ENCODE measurements at regions not wholly inside any gene's neighbourhood (a gene's known extent, or its start where the extent isn't known, plus 50 kb on each side); places are given as distances from the start of the nearest gene placed in this dataset.

DNA sequence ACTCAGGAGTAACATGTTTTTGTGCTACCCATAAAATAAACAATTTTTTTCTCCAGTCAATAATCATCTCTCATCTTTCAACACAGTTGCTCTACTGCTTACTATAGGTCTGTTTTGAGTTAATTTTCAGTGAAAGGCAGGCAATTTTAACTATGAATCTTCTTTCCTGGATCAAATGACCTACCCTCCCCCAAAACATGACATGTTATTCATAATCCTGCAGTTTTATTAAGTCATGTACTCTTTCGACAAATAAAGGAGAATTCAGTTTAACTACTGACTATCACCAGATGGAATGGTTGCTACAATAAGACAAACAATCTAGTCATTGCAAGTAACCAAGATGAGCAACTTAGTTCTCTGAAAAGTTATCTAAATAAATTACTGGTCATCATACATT lies 106.0 kb upstream of the FAR2 start:
- DNase-seq, result no peak
- H3K4me3 ChIP-seq (ENCODE audit: low read length), result no peak overlapping the region
- H3K4me1 ChIP-seq (ENCODE audit: control insufficient read depth, insufficient read depth, low read length), result peaks cover 2% of the 10 kb centered on the region
- H3K36me3 ChIP-seq (ENCODE audit: control insufficient read depth, insufficient read depth, low read length), result no peaks in the 10 kb centered on the region
- WGBS (ENCODE audit: insufficient coverage), result no CpG with 5 or more reads among the region's 1 CpG
- H3K27ac ChIP-seq (ENCODE audit: low read length), result no peak overlapping the region
- no peaks in the 10 kb centered on the region for H3K9me3 ChIP-seq (replicated peaks; ENCODE audit: control insufficient read depth, low read depth, low read length)
- no peaks in the 10 kb centered on the region for H3K27me3 ChIP-seq (ENCODE audit: control insufficient read depth, insufficient read depth, low read length)

- Histone ChIP-seq H3K27ac (ENCODE audit: low read length) (no peak overlapping the region), H3K36me3 (ENCODE audit: control insufficient read depth, insufficient read depth, low read length) (no peaks in the 10 kb centered on the region)
- 100% methylated on average over 2 of the region's 2 CpGs for WGBS (ENCODE audit: insufficient coverage)
These were observed 104.3 kb upstream of the FAR2 start for GRCh38 chr12:29044799-29045198.

GRCh38 chr12:29048787-29049186 lies 100.3 kb upstream of the FAR2 start:
- H3K4me1 ChIP-seq (ENCODE audit: control insufficient read depth, insufficient read depth, low read length), result no peaks in the 10 kb centered on the region
- no CpG with 5 or more reads among the region's 4 CpGs for WGBS (ENCODE audit: insufficient coverage)
- no peaks in the 10 kb centered on the region for H3K27me3 ChIP-seq (ENCODE audit: control insufficient read depth, insufficient read depth, low read length)
- DNase-seq, result no peak
- no peak overlapping the region for H3K27ac ChIP-seq (ENCODE audit: low read length)
- H3K36me3 ChIP-seq (ENCODE audit: control insufficient read depth, insufficient read depth, low read length), result no peaks in the 10 kb centered on the region
- H3K9me3 ChIP-seq (replicated peaks; ENCODE audit: control insufficient read depth, low read depth, low read length), result no peaks in the 10 kb centered on the region
- H3K4me3 ChIP-seq (ENCODE audit: low read length), result no peak overlapping the region

More at GRCh38 chr12:29044799-29045198, 104.3 kb upstream of the FAR2 start:
- H3K27me3 ChIP-seq (ENCODE audit: control insufficient read depth, insufficient read depth, low read length), result no peaks in the 10 kb centered on the region
- DNase-seq, result no peak
- H3K4me1 ChIP-seq (ENCODE audit: control insufficient read depth, insufficient read depth, low read length), result peaks cover 2% of the 10 kb centered on the region
- no peaks in the 10 kb centered on the region for H3K9me3 ChIP-seq (replicated peaks; ENCODE audit: control insufficient read depth, low read depth, low read length)
- H3K4me3 ChIP-seq (ENCODE audit: low read length), result no peak overlapping the region

DNA sequence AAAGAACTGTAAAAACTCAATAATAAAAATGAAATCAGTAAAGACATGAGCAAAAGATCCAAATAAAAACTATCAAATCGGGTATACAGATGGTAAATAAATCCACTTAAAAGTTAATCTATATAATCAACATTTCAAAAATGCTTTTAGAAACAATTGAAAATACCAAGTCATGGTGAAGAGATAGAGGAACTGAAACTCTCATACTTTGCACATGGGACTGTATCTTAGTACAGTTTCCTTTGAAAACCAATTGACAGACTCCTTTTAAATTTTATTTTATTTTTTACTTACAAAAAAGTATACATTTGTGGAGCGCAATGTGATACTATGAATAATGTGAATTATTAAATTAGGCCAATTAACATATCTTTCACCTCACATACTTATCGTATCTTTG lies 98.6 kb upstream of the FAR2 start:
- Histone ChIP-seq H3K27me3 (ENCODE audit: control insufficient read depth, insufficient read depth, low read length) (no peaks in the 10 kb centered on the region), H3K36me3 (ENCODE audit: control insufficient read depth, insufficient read depth, low read length) (no peaks in the 10 kb centered on the region), H3K4me1 (ENCODE audit: control insufficient read depth, insufficient read depth, low read length) (no peaks in the 10 kb centered on the region), H3K9me3 (replicated peaks; ENCODE audit: control insufficient read depth, low read depth, low read length) (no peaks in the 10 kb centered on the region), H3K4me3 (ENCODE audit: low read length) (no peak overlapping the region), H3K27ac (ENCODE audit: low read length) (no peak overlapping the region)
- WGBS (ENCODE audit: insufficient coverage), result no CpG with 5 or more reads among the region's 3 CpGs
- no peak for DNase-seq

GRCh38 chr12:29051221-29051620 lies 97.9 kb upstream of the FAR2 start:
- no CpG with 5 or more reads among the region's 2 CpGs for WGBS (ENCODE audit: insufficient coverage)
- H3K4me1 ChIP-seq (ENCODE audit: control insufficient read depth, insufficient read depth, low read length), result no peaks in the 10 kb centered on the region
- DNase-seq, result no peak
- H3K27me3 ChIP-seq (ENCODE audit: control insufficient read depth, insufficient read depth, low read length), result no peaks in the 10 kb centered on the region
- H3K27ac ChIP-seq (ENCODE audit: low read length), result no peak overlapping the region
- H3K36me3 ChIP-seq (ENCODE audit: control insufficient read depth, insufficient read depth, low read length), result no peaks in the 10 kb centered on the region
- H3K4me3 ChIP-seq (ENCODE audit: low read length), result no peak overlapping the region
- no peaks in the 10 kb centered on the region for H3K9me3 ChIP-seq (replicated peaks; ENCODE audit: control insufficient read depth, low read depth, low read length)

DNA sequence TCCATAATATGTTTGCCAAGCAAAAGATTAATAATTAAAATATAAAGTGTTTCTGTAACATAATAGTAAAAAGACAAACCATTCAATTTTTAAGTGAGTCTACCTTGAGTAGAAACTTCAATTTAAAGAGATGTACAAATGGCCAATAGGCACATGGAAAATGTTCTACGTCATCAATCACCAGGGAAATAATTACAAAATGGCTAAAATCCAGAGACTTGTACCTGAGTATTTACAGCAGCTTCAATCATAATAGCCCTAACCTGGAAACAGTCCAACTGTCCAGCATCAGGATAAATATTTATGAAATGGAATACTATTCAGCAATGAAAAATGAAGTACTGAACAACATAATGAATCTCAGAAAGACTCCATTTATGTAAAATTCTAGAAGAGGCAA lies 95.5 kb upstream of the FAR2 start:
- H3K36me3 ChIP-seq (ENCODE audit: control insufficient read depth, insufficient read depth, low read length), result no peaks in the 10 kb centered on the region
- WGBS (ENCODE audit: insufficient coverage), result no CpG with 5 or more reads among the region's 1 CpG
- H3K27me3 ChIP-seq (ENCODE audit: control insufficient read depth, insufficient read depth, low read length), result no peaks in the 10 kb centered on the region
- H3K4me1 ChIP-seq (ENCODE audit: control insufficient read depth, insufficient read depth, low read length), result no peaks in the 10 kb centered on the region
- no peak for DNase-seq
- no peaks in the 10 kb centered on the region for H3K9me3 ChIP-seq (replicated peaks; ENCODE audit: control insufficient read depth, low read depth, low read length)
- H3K27ac ChIP-seq (ENCODE audit: low read length), result no peak overlapping the region
- H3K4me3 ChIP-seq (ENCODE audit: low read length), result no peak overlapping the region

DNA sequence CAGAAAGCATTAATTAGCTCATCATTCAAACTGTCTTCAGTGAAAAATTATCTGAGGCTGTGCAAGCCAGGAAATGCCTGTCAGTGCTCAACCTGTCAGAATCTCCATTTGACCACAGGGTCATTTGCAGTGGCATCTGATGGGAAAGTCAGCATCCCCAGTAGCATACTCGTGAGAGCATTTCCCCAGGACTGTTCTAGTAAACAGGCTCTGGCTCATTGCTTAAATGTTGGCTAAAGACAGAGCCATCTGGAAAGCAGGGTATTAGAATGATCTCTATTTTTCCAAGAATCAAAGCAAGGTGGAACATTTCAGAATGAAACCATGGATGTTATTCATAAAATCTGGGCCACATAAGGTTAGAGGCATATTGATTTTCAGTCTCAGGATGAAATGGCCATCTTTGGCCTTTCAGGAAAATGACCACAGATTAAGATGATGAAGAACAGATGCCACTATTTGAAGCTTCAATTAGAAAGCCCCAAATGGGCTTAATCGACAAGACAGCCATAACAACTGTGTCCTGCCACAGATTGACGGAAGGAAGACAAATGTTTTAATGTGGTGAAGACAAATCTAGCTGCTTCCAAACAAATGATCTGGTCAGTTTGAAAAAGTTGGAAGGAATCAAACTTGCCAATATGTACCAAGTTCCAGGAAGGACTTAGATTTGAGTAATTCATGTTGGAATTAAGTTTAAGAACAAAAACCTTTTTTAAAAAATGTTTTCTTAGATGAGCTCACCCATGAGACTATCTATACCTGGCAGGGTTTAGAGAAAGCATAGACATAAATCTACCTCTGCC lies 94.0 kb upstream of the FAR2 start:
- peaks cover 2% of the 10 kb centered on the region for H3K27me3 ChIP-seq (ENCODE audit: control insufficient read depth, insufficient read depth, low read length)
- no peaks in the 10 kb centered on the region for H3K36me3 ChIP-seq (ENCODE audit: control insufficient read depth, insufficient read depth, low read length)
- no peaks in the 10 kb centered on the region for H3K4me1 ChIP-seq (ENCODE audit: control insufficient read depth, insufficient read depth, low read length)
- DNase-seq, result peak; percentile 22
- no peaks in the 10 kb centered on the region for H3K9me3 ChIP-seq (replicated peaks; ENCODE audit: control insufficient read depth, low read depth, low read length)
- no CpG with 5 or more reads among the region's 3 CpGs for WGBS (ENCODE audit: insufficient coverage)
- H3K4me3 ChIP-seq (ENCODE audit: low read length), result no peak overlapping the region
- H3K27ac ChIP-seq (ENCODE audit: low read length), result no peak overlapping the region

DNA sequence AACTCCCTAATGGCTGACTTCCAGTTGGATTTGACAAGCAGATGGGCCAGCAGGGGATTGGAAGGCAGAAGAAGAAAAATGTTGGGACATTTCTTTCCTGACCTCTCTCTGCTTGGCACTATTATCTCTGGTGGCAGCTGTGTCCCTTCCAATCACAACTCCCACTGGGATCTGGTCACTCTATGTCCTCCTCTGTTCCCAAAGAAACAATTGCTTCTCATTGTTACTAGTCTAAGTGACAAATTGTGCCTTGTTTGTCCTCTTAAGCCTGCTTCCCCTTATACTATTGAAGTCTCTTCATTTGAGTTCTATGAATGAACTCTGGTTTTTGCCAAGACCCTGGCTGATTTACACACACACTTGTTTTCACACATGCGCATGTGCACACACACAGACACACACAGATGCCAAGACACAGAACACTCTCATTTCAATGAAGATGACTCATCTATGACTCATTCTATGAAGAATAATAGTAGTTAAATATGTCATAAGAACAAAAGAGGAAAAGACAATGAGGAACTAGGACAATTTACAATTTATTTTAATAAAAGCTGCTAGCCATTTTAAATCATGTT lies 83.0 kb upstream of the FAR2 start:
- H3K27ac ChIP-seq (ENCODE audit: low read length), result no peak overlapping the region
- no peaks in the 10 kb centered on the region for H3K4me1 ChIP-seq (ENCODE audit: control insufficient read depth, insufficient read depth, low read length)
- no peaks in the 10 kb centered on the region for H3K9me3 ChIP-seq (replicated peaks; ENCODE audit: control insufficient read depth, low read depth, low read length)
- H3K4me3 ChIP-seq (ENCODE audit: low read length), result no peak overlapping the region
- H3K27me3 ChIP-seq (ENCODE audit: control insufficient read depth, insufficient read depth, low read length), result no peaks in the 10 kb centered on the region
- no CpG with 5 or more reads among the region's 1 CpG for WGBS (ENCODE audit: insufficient coverage)
- peak; percentile 32 for DNase-seq
- no peaks in the 10 kb centered on the region for H3K36me3 ChIP-seq (ENCODE audit: control insufficient read depth, insufficient read depth, low read length)

DNA sequence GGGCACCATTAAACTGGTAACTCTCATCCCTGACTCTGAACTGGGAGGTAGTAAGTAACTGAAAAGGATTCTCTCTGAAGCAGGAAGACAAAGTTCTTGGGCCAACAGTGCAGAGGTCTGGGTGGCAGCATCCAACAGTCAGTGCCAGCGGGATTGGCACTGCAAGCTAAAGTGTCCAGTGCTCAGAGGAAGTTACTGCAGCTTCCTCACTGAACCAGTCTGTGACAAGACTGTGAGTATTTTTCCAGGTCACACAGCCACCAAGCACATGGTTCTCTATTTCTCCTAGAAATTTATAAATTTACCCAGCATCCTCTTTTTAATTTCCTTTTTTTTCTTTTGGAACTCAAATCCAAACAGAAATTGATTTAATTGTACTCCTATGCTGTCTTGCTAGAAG lies 81.6 kb upstream of the FAR2 start:
- no peak overlapping the region for H3K4me3 ChIP-seq (ENCODE audit: low read length)
- WGBS (ENCODE audit: insufficient coverage), result no CpG with 5 or more reads among the region's 1 CpG

DNA sequence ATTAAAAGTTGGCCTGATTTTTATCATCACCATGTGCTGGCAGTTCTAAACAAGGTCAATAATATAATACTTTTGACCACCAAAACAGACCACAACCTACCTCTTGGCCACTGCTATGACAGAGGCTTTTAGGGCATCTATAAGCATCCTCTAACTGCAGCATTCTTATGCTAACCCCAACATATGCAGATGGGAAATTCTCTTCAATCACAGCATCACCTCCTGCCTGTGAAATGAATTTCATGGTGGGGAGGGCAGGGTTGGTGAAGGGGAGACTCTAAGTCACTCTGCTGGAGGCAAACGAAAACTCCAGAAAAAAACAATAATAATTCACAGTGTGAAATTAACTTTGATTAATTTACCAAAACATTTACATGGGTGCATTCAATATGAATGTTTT lies 78.8 kb upstream of the FAR2 start:
- H3K36me3 ChIP-seq (ENCODE audit: control insufficient read depth, insufficient read depth, low read length), result no peaks in the 10 kb centered on the region
- no peak overlapping the region for H3K27ac ChIP-seq (ENCODE audit: low read length)
- no CpG with 5 or more reads among the region's 1 CpG for WGBS (ENCODE audit: insufficient coverage)
- no peaks in the 10 kb centered on the region for H3K9me3 ChIP-seq (replicated peaks; ENCODE audit: control insufficient read depth, low read depth, low read length)
- no peaks in the 10 kb centered on the region for H3K4me1 ChIP-seq (ENCODE audit: control insufficient read depth, insufficient read depth, low read length)
- H3K4me3 ChIP-seq (ENCODE audit: low read length), result no peak overlapping the region
- no peaks in the 10 kb centered on the region for H3K27me3 ChIP-seq (ENCODE audit: control insufficient read depth, insufficient read depth, low read length)
- DNase-seq, result no peak

More for the DNA sequence above, 81.6 kb upstream of the FAR2 start:
- Histone ChIP-seq H3K27me3 (ENCODE audit: control insufficient read depth, insufficient read depth, low read length) (no peaks in the 10 kb centered on the region), H3K9me3 (replicated peaks; ENCODE audit: control insufficient read depth, low read depth, low read length) (no peaks in the 10 kb centered on the region), H3K27ac (ENCODE audit: low read length) (no peak overlapping the region), H3K4me1 (ENCODE audit: control insufficient read depth, insufficient read depth, low read length) (no peaks in the 10 kb centered on the region), H3K36me3 (ENCODE audit: control insufficient read depth, insufficient read depth, low read length) (no peaks in the 10 kb centered on the region)
- no peak for DNase-seq
